Peyer's patch (tissue), 4 donors: ENCODE measurements at regions not wholly inside any gene's neighbourhood (a gene's known extent, or its start where the extent isn't known, plus 50 kb on each side); places are given as distances from the start of the nearest gene placed in this dataset.

Experiments
- DNase-seq, 3 donors: peaks; one replicate each; pipeline ENCODE4 v3.0.0-alpha.2; 2017 to 2019
- H3K27ac ChIP-seq, 4 donors: fragments of 200-600 bp; sonication (generic); one replicate each; pipeline ENCODE4 v1.5.1; 2016 to 2019
- H3K27me3 ChIP-seq, 2 donors: fragments of 200-600 bp; sonication (generic); one replicate each; pipeline ENCODE4 v1.5.1; 2019
- H3K36me3 ChIP-seq, 3 donors: fragments of 200-600 bp; sonication (generic); one replicate each; pipeline ENCODE4 v1.5.1; 2016 to 2019
- H3K4me1 ChIP-seq, 4 donors: fragments of 200-600 bp; sonication (generic); one replicate each; pipeline ENCODE4 v1.5.1; 2016 to 2019
- H3K4me3 ChIP-seq, 4 donors: fragments of 200-600 bp; sonication (generic); 1 replicate in 3 of 4; 2 replicates in 1 of 4; pipeline ENCODE4 v1.5.1; 2016 to 2019; ENCODE audit warnings: mild to moderate bottlenecking in 1 of 4
- H3K9me3 ChIP-seq, 4 donors: fragments of 200-600 bp; sonication (generic); one replicate each; pipeline ENCODE4 v1.5.1; 2016 to 2019; ENCODE audit warnings: mild to moderate bottlenecking in 1 of 4
- CTCF ChIP-seq, 6 experiments: fragments of 450-650 bp in 4 of 6; fragments of 200-600 bp in 2 of 6; sonication (generic) in 1 of 6; IDR thresholded peaks; one replicate each; pipeline ENCODE4 v1.5.1; 2017 to 2019; ENCODE audit warnings: antibody characterized with exemption in 6 of 6, mild to moderate bottlenecking in 3 of 6, moderate library complexity in 1 of 6
- POLR2A ChIP-seq, 2 donors: fragments of 450-650 bp; IDR thresholded peaks; one replicate each; pipeline ENCODE4 v1.5.1; 2017; ENCODE audit warnings: antibody characterized with exemption in 2 of 2, mild to moderate bottlenecking in 2 of 2, moderate library complexity in 2 of 2

DNA sequence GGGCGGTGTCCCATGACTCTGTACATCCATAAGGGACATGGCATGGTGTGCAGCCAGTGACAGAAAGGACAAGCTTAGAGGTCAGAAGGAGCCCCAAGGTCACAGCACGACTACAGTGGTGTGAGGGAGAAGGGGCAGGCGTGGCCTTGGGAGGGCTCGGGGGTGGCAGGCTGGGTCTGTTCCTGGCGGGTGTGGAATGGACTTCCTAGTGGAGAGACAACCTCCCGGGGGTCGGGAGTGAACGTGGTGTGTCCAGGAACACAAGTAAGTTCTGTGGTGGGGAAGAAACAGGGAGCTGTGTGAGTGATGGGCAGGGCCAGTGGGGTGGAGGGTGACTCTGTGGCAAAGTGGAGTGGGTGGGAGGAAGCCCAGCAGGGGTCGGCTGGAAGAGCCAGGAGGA lies 279.3 kb downstream of the TEX29 start:
- H3K27ac ChIP-seq, result no peak overlapping the region
- no peak for DNase-seq
- H3K4me1 ChIP-seq, result no peaks in the 10 kb centered on the region
- no peak for TF ChIP-seq POLR2A (IDR thresholded peaks at IDR 0.05)
- no peak for TF ChIP-seq CTCF (IDR thresholded peaks at IDR 0.05)
- H3K36me3 ChIP-seq, result no peaks in the 10 kb centered on the region
- no peaks in the 10 kb centered on the region for H3K27me3 ChIP-seq
- no peaks in the 10 kb centered on the region for H3K9me3 ChIP-seq
- H3K4me3 ChIP-seq, result no peak overlapping the region

GRCh38 chr13:111602874-111603273 lies 282.4 kb downstream of the TEX29 start:
- no peaks in the 10 kb centered on the region for H3K4me1 ChIP-seq
- no peak overlapping the region for H3K27ac ChIP-seq
- no peaks in the 10 kb centered on the region for H3K27me3 ChIP-seq
- no peak for DNase-seq
- no peaks in the 10 kb centered on the region for H3K36me3 ChIP-seq
- H3K4me3 ChIP-seq, result no peak overlapping the region
- no peaks in the 10 kb centered on the region for H3K9me3 ChIP-seq
- TF ChIP-seq POLR2A (IDR thresholded peaks at IDR 0.05) (no peak), CTCF (IDR thresholded peaks at IDR 0.05) (no peak)

DNA sequence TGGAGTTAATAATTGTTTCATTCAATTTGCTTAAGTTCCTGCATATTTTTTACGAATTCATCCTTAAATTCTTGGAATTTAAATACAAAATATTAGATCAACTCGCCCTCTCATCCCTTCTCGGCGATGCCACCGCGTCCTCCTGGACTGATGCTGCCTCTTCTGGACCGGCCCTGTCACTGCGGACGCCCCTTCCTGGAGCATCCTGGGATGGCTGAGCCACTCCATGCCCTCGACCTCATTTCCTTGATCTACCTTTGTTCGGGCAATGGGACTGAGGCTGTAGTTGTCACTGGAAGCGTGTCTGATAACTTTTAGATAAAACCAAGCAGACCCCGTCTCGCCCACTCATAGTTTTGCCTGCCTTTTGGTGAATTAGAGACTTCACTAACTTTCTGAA lies 283.7 kb downstream of the TEX29 start:
- Histone ChIP-seq H3K4me3 (no peak overlapping the region), H3K27me3 (no peaks in the 10 kb centered on the region), H3K9me3 (no peaks in the 10 kb centered on the region), H3K4me1 (no peaks in the 10 kb centered on the region), H3K27ac (no peak overlapping the region), H3K36me3 (no peaks in the 10 kb centered on the region)
- DNase-seq, result no peak
- TF ChIP-seq CTCF (IDR thresholded peaks at IDR 0.05), result no peak
- no peak for TF ChIP-seq POLR2A (IDR thresholded peaks at IDR 0.05)

DNA sequence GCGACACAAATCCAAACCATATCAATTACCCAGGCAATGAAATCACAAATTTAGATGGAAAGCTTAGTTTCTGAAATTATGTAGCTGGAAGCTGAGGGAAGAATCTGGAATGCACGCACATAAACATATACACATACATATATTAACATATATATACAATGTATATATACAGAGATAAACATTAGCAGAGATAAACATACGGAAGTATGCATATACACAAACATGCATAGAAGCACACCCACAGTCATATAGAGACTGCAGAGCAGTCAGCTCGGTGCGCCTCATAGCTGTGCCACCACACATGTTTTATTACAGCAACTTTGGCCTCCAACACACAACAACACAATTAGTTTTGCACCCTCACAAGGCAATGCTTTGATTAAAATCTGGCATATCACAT lies 288.1 kb downstream of the TEX29 start:
- Histone ChIP-seq H3K9me3 (no peaks in the 10 kb centered on the region), H3K4me3 (no peak overlapping the region), H3K4me1 (no peaks in the 10 kb centered on the region), H3K27ac (no peak overlapping the region), H3K27me3 (no peaks in the 10 kb centered on the region), H3K36me3 (no peaks in the 10 kb centered on the region)
- no peak for TF ChIP-seq POLR2A (IDR thresholded peaks at IDR 0.05)
- no peak for TF ChIP-seq CTCF (IDR thresholded peaks at IDR 0.05)
- no peak for DNase-seq

GRCh38 chr13:111609631-111610030 lies 289.2 kb downstream of the TEX29 start:
- TF ChIP-seq POLR2A (IDR thresholded peaks at IDR 0.05), result no peak
- TF ChIP-seq CTCF (IDR thresholded peaks at IDR 0.05), result no peak
- Histone ChIP-seq H3K4me1 (no peaks in the 10 kb centered on the region), H3K9me3 (no peaks in the 10 kb centered on the region), H3K36me3 (no peaks in the 10 kb centered on the region), H3K4me3 (no peak overlapping the region), H3K27ac (no peak overlapping the region), H3K27me3 (no peaks in the 10 kb centered on the region)
- no peak for DNase-seq

- Histone ChIP-seq H3K4me1 (no peaks in the 10 kb centered on the region), H3K27me3 (no peaks in the 10 kb centered on the region), H3K36me3 (no peaks in the 10 kb centered on the region), H3K4me3 (no peak overlapping the region), H3K27ac (no peak overlapping the region), H3K9me3 (no peaks in the 10 kb centered on the region)
- DNase-seq, result no peak
- TF ChIP-seq POLR2A (IDR thresholded peaks at IDR 0.05), result no peak
- no peak for TF ChIP-seq CTCF (IDR thresholded peaks at IDR 0.05)
These were observed 289.6 kb downstream of the TEX29 start for GRCh38 chr13:111610081-111610480.
